MM.1S (cell line): ENCODE measurements at regions not wholly inside any gene's neighbourhood (a gene's known extent, or its start where the extent isn't known, plus 50 kb on each side); places are given as distances from the start of the nearest gene placed in this dataset.

ENCODE experiments used
- DNase-seq: peaks from one replicate; pipeline ENCODE4 v3.0.0-alpha.2; 2015
- H2AFZ ChIP-seq: fragments of 300-600 bp; sonication (generic); 2 replicates; pipeline ENCODE4 v1.6.0; 2016; ENCODE audit warnings: antibody characterized with exemption, low read length
- H3F3A ChIP-seq: fragments of 300-600 bp; sonication (generic); 2 replicates; pipeline ENCODE4 v1.6.1; 2016; ENCODE audit warnings: mild to moderate bottlenecking, antibody characterized with exemption, low read length, moderate library complexity, mixed read lengths; ENCODE audit not compliant: insufficient read depth
- H3K27ac ChIP-seq: fragments of 300-600 bp; sonication (generic); 2 replicates; pipeline ENCODE4 v1.5.1; 2016; ENCODE audit warnings: mild to moderate bottlenecking, low read length
- H3K27me3 ChIP-seq: fragments of 300-600 bp; sonication (generic); replicated peaks from 2 replicates; pipeline ENCODE4 v1.6.0; 2016; ENCODE audit warnings: low read length; ENCODE audit not compliant: insufficient read depth
- H3K36me3 ChIP-seq: fragments of 300-600 bp; sonication (generic); replicated peaks from 2 replicates; pipeline ENCODE4 v1.6.1; 2016; ENCODE audit warnings: mild to moderate bottlenecking, low read length, mixed read lengths; ENCODE audit not compliant: insufficient read depth
- H3K4me1 ChIP-seq: fragments of 300-600 bp; sonication (generic); 2 replicates; pipeline ENCODE4 v1.6.1; 2016; ENCODE audit warnings: low read length, mixed read lengths
- H3K4me2 ChIP-seq: fragments of 300-600 bp; sonication (generic); 2 replicates; pipeline ENCODE4 v1.6.0; 2016; ENCODE audit warnings: low read depth, low read length
- H3K4me3 ChIP-seq: fragments of 300-600 bp; sonication (generic); 2 replicates; pipeline ENCODE4 v1.5.1; 2016; ENCODE audit warnings: low read length, mixed read lengths
- H3K79me2 ChIP-seq: fragments of 300-600 bp; sonication (generic); 2 replicates; pipeline ENCODE4 v1.6.1; 2016; ENCODE audit warnings: mixed run types, low read length, mixed read lengths
- H3K9ac ChIP-seq: fragments of 300-600 bp; sonication (generic); 2 replicates; pipeline ENCODE4 v1.6.1; 2016; ENCODE audit warnings: low read length, mixed read lengths
- H3K9me2 ChIP-seq: fragments of 300-600 bp; sonication (generic); replicated peaks from 2 replicates; pipeline ENCODE4 v1.6.1; 2016; ENCODE audit warnings: mild to moderate bottlenecking, low read length, mixed read lengths; ENCODE audit not compliant: insufficient read depth
- H3K9me3 ChIP-seq: fragments of 300-600 bp; sonication (generic); replicated peaks from 2 replicates; pipeline ENCODE4 v1.6.1; 2016; ENCODE audit warnings: mild to moderate bottlenecking, low read length, mixed read lengths; ENCODE audit not compliant: insufficient read depth
- H4K20me1 ChIP-seq: fragments of 300-600 bp; sonication (generic); 2 replicates; pipeline ENCODE4 v1.6.1; 2016; ENCODE audit warnings: mild to moderate bottlenecking, low read length, moderate library complexity, mixed read lengths; ENCODE audit not compliant: insufficient read depth
- CTCF ChIP-seq: fragments of 300-600 bp; sonication (generic); IDR thresholded peaks from 2 replicates; pipeline ENCODE4 v1.5.1; 2016; ENCODE audit warnings: antibody characterized with exemption, low read length, mixed read lengths
- EZH2 ChIP-seq: fragments of 300-600 bp; sonication (generic); optimal IDR thresholded peaks from 2 replicates; pipeline ENCODE3; 2017; ENCODE audit warnings: low read depth, mild to moderate bottlenecking, antibody characterized with exemption, low read length, mixed read lengths
- EZH2phosphoT487 ChIP-seq: fragments of 300-600 bp; sonication (generic); IDR thresholded peaks from 2 replicates; pipeline ENCODE4 v1.6.1; 2018; ENCODE audit warnings: antibody characterized with exemption, low read length

DNA sequence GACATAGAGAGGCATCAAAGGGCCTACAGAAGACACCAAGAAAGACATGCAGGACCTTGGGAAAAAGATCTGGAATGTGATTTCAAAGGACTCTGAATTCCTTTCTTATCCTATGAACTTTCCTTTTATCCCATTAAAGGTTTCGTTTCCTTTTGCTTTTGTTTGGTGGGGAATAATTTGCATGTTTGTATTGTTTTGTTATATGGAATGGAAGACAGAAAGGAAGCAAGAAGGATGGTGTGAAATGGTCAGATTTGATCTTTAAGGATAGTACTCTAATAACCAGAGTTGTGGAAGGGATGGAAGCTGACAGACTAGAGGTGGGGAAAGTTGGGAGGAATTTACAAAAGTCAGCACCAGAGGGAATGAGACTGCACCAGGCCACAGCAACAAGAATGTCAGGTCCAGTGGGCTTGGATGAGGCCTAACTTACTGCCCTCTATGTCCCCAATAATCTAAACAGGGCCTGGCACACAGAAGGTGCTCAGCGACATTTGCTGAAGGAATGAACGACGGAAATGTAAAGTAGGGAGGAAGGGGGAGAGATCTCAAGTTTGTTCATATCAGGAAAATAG is 173.7 kb downstream of the FOXA2 start:
- H3K4me2 ChIP-seq = no peak overlapping the region
- no peaks in the 10 kb centered on the region for H4K20me1 ChIP-seq
- no peaks in the 10 kb centered on the region for H3K4me1 ChIP-seq
- no peak for TF ChIP-seq EZH2
- no peak for TF ChIP-seq EZH2phosphoT487
- no peak for TF ChIP-seq CTCF
- no peak overlapping the region for H3K27ac ChIP-seq
- H3K79me2 ChIP-seq = no peaks in the 10 kb centered on the region
- H3K9me3 ChIP-seq = no peaks in the 10 kb centered on the region
- H2AFZ ChIP-seq = no peak overlapping the region
- H3K36me3 ChIP-seq = no peaks in the 10 kb centered on the region
- H3K4me3 ChIP-seq = no peak overlapping the region
- H3F3A ChIP-seq = no peaks in the 10 kb centered on the region
- no peak overlapping the region for H3K9ac ChIP-seq
- H3K27me3 ChIP-seq = no peaks in the 10 kb centered on the region
- no peak for DNase-seq
- H3K9me2 ChIP-seq = no peaks in the 10 kb centered on the region

DNA sequence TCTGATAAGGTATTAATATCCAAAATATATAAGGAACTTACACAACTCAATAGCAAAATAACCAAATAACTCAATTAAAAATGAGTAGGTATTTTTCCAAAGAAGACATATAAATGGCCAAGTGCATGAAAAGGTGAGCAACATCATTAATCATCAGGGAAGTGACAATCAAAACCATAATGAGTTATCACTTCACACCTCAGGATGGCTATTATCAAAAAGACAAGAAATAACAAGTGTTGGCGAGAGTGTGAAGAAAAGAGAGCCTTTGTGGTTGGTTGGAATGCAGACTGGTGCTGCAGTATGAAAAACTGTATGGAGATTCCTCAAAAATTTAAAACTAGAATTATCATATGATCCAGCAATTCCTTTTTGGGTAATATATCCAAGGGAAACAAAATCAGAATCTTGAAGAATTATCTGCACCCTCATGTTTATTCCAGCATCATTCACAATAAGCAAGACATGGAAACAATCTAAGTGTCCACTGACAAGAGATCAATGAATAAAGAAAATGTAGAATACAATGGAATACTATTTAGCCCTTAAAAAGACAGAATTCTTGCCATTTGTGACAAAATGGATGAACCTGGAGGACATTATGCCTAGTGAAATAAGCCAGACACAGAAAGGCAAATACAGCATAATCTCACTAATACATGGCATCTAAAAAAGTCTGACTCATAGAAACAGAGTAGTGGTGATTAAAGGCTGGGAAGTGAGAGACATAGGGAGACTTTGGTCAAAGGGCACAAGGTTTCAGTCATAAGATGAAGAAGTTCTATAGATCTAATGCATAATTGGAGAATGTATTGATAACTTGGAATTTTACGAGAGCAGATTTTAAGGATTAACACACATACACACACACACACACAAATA is 175.6 kb downstream of the FOXA2 start:
- Histone ChIP-seq H3K9me3 (no peaks in the 10 kb centered on the region), H3K36me3 (no peaks in the 10 kb centered on the region), H3K27ac (no peak overlapping the region), H3K79me2 (no peaks in the 10 kb centered on the region), H3F3A (no peaks in the 10 kb centered on the region), H3K4me1 (no peaks in the 10 kb centered on the region), H3K9me2 (no peaks in the 10 kb centered on the region), H2AFZ (no peak overlapping the region), H3K27me3 (no peaks in the 10 kb centered on the region), H3K4me2 (no peak overlapping the region), H4K20me1 (no peaks in the 10 kb centered on the region), H3K4me3 (no peak overlapping the region), H3K9ac (no peak overlapping the region)
- DNase-seq = no peak
- no peak for TF ChIP-seq EZH2
- no peak for TF ChIP-seq EZH2phosphoT487
- TF ChIP-seq CTCF = no peak

GRCh38 chr20:22407237-22408193 is 176.9 kb downstream of the FOXA2 start:
- no peak for DNase-seq
- H3K9me3 ChIP-seq = no peaks in the 10 kb centered on the region
- H3K79me2 ChIP-seq = no peaks in the 10 kb centered on the region
- no peaks in the 10 kb centered on the region for H3K27me3 ChIP-seq
- H3K4me1 ChIP-seq = 0 out of 2 replicates have a peak, but pooled peaks cover 4% of the 10 kb centered on the region
- no peak overlapping the region for H3K9ac ChIP-seq
- H3F3A ChIP-seq = no peaks in the 10 kb centered on the region
- TF ChIP-seq CTCF (no peak), EZH2 (no peak), EZH2phosphoT487 (no peak)
- no peaks in the 10 kb centered on the region for H3K9me2 ChIP-seq
- no peak overlapping the region for H3K4me2 ChIP-seq
- no peak overlapping the region for H3K4me3 ChIP-seq
- no peak overlapping the region for H3K27ac ChIP-seq
- H2AFZ ChIP-seq = no peak overlapping the region
- H3K36me3 ChIP-seq = no peaks in the 10 kb centered on the region
- H4K20me1 ChIP-seq = no peaks in the 10 kb centered on the region
